ENCODE measurements at regions not wholly inside any gene's neighbourhood (a gene's known extent, or its start where the extent isn't known, plus 50 kb on each side); places are given as distances from the start of the nearest gene placed in this dataset.

DNA sequence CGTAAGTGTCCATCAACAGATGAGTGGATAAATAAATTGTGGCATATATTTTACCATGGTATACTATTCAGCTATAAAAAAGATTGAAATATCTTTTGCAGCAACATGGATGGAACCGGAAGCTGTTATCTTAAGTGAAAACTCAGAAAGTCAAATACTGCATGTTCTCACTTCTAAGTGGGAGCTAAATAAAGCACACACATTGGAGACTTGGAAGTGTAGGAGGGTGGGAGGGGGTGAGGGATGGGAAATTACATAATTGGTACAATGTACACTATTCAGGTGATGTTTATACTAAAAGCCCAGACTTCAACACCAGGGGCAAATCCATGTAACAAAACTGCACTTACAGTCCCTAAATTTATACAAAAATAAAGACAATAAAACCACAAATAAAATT is 72.6 kb upstream of the SPRY1 start:
- ChIA-PET POLR2A (no interaction called here), CTCF (no interaction called here)
- Histone ChIP-seq H3K9me3 (0 out of 2 replicates have a peak, but pooled peaks cover 4% of the 10 kb centered on the region), H3F3A (replicated peaks; ENCODE audit: insufficient read depth) (no peaks in the 10 kb centered on the region), H3K27ac (ENCODE audit: low read depth in 2 of 2, low read length in 1 of 2) (no peak overlapping the region), H3K9ac (no peak overlapping the region), H3K4me2 (no peak overlapping the region), H3K4me3 (ENCODE audit: low read depth in 2 of 2, low read length in 1 of 2) (no peak overlapping the region), H4K20me1 (ENCODE audit: insufficient read depth) (no peaks in the 10 kb centered on the region), H2AFZ (ENCODE audit: low read depth) (no peak overlapping the region), H3K9me2 (no peaks in the 10 kb centered on the region), H3K36me3 (replicated peaks in 1 of 2; ENCODE audit: control insufficient read depth in 1 of 2, insufficient read depth in 2 of 2, low read length in 1 of 2) (peaks cover 0 to 14% of the 10 kb centered on the region in 2 experiments), H3K27me3 (ENCODE audit: insufficient read depth) (no peaks in the 10 kb centered on the region), H3K4me1 (ENCODE audit: control insufficient read depth in 1 of 2, insufficient read depth in 2 of 2, low read depth in 1 of 2, low read length in 1 of 2) (no peaks in the 10 kb centered on the region), H3K79me2 (ENCODE audit: insufficient read depth) (no peaks in the 10 kb centered on the region)
- 94% methylated on average over 2 of the region's 2 CpGs for WGBS (ENCODE audit: low lambda C conversion rate)
- no peak for DNase-seq
- TF ChIP-seq USF2 (IDR thresholded peaks at IDR 0.05; ENCODE audit: borderline replicate concordance, low read depth, low read length), result no peak
- no peak for TF ChIP-seq REST (IDR thresholded peaks at IDR 0.05; ENCODE audit: low read depth, low read length)
- TF ChIP-seq NRF1 (IDR thresholded peaks at IDR 0.05; ENCODE audit: low read depth, low read length), result no peak
- no peak for TF ChIP-seq RFX5 (IDR thresholded peaks at IDR 0.05; ENCODE audit: low read length)
- no peak for TF ChIP-seq EZH2phosphoT487 (IDR thresholded peaks at IDR 0.05; ENCODE audit: borderline replicate concordance, low read depth)
- TF ChIP-seq ELF1 (IDR thresholded peaks at IDR 0.05), result no peak

GRCh38 chr4:123325241-123325681 is 71.3 kb upstream of the SPRY1 start:
- WGBS (ENCODE audit: low lambda C conversion rate), result 79% methylated on average over 3 of the region's 3 CpGs
- no peak for DNase-seq
- H3K9me2 ChIP-seq, result no peaks in the 10 kb centered on the region
- H3K9ac ChIP-seq, result no peak overlapping the region
- H3F3A ChIP-seq (replicated peaks; ENCODE audit: insufficient read depth), result no peaks in the 10 kb centered on the region
- no peaks in the 10 kb centered on the region for H3K27me3 ChIP-seq (ENCODE audit: insufficient read depth)
- CTCF ChIA-PET, result no interaction called here
- H2AFZ ChIP-seq (ENCODE audit: low read depth), result no peak overlapping the region
- H3K36me3 ChIP-seq (replicated peaks in 1 of 2; ENCODE audit: control insufficient read depth in 1 of 2, insufficient read depth in 2 of 2, low read length in 1 of 2), result peaks cover 0 to 14% of the 10 kb centered on the region in 2 experiments
- POLR2A ChIA-PET, result no interaction called here
- H3K27ac ChIP-seq (ENCODE audit: low read depth in 2 of 2, low read length in 1 of 2), result no peak overlapping the region
- no peaks in the 10 kb centered on the region for H3K4me1 ChIP-seq (ENCODE audit: control insufficient read depth in 1 of 2, insufficient read depth in 2 of 2, low read depth in 1 of 2, low read length in 1 of 2)
- H3K4me3 ChIP-seq (ENCODE audit: low read depth in 2 of 2, low read length in 1 of 2), result no peak overlapping the region
- no peak overlapping the region for H3K4me2 ChIP-seq
- H4K20me1 ChIP-seq (ENCODE audit: insufficient read depth), result no peaks in the 10 kb centered on the region
- H3K79me2 ChIP-seq (ENCODE audit: insufficient read depth), result no peaks in the 10 kb centered on the region
- 0 out of 2 replicates have a peak, but pooled peaks cover 4% of the 10 kb centered on the region for H3K9me3 ChIP-seq
- TF ChIP-seq MAX (IDR thresholded peaks at IDR 0.05; ENCODE audit: low read depth) (no peak), MXI1 (IDR thresholded peaks at IDR 0.05; ENCODE audit: low read depth, low read length) (no peak), TEAD4 (IDR thresholded peaks at IDR 0.05; ENCODE audit: borderline replicate concordance, insufficient read depth) (no peak), CHD2 (IDR thresholded peaks at IDR 0.05; ENCODE audit: low read length, partially characterized antibody) (no peak), GATA2 (CRISPR knock-in tag; IDR thresholded peaks at IDR 0.05) (no peak), REST (IDR thresholded peaks at IDR 0.05; ENCODE audit: low read depth, low read length) (no peak), FOSL2 (IDR thresholded peaks at IDR 0.05; ENCODE audit: borderline replicate concordance, low read depth) (no peak), FOXM1 (IDR thresholded peaks at IDR 0.05; ENCODE audit: low read depth) (no peak), TCF12 (IDR thresholded peaks at IDR 0.05) (no peak), MEF2A (IDR thresholded peaks at IDR 0.05; ENCODE audit: borderline replicate concordance, low read depth) (no peak), EZH2phosphoT487 (IDR thresholded peaks at IDR 0.05; ENCODE audit: borderline replicate concordance, low read depth) (no peak), POLR2AphosphoS5 (IDR thresholded peaks at IDR 0.05; ENCODE audit: low read depth, low read length) (no peak), JUND (IDR thresholded peaks at IDR 0.05) (no peak)
- TF ChIP-seq, protein P1, sequence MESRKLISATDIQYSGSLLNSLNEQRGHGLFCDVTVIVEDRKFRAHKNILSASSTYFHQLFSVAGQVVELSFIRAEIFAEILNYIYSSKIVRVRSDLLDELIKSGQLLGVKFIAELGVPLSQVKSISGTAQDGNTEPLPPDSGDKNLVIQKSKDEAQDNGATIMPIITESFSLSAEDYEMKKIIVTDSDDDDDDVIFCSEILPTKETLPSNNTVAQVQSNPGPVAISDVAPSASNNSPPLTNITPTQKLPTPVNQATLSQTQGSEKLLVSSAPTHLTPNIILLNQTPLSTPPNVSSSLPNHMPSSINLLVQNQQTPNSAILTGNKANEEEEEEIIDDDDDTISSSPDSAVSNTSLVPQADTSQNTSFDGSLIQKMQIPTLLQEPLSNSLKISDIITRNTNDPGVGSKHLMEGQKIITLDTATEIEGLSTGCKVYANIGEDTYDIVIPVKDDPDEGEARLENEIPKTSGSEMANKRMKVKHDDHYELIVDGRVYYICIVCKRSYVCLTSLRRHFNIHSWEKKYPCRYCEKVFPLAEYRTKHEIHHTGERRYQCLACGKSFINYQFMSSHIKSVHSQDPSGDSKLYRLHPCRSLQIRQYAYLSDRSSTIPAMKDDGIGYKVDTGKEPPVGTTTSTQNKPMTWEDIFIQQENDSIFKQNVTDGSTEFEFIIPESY (IDR thresholded peaks at IDR 0.05; ENCODE audit: borderline replicate concordance, low read depth), result no peak

All from SK-N-SH (cell line).